HG03521 (cell line): ENCODE measurements at regions not wholly inside any gene's neighbourhood (a gene's known extent, or its start where the extent isn't known, plus 50 kb on each side); places are given as distances from the start of the nearest gene placed in this dataset.

Experiments used
- ATAC-seq: cut with Tn5 transposase; IDR thresholded peaks from one replicate; pipeline ENCODE4 v1.9.1; 2021; ENCODE audit warnings: mild to moderate bottlenecking, moderate library complexity; ENCODE audit not compliant: unreplicated experiment

DNA sequence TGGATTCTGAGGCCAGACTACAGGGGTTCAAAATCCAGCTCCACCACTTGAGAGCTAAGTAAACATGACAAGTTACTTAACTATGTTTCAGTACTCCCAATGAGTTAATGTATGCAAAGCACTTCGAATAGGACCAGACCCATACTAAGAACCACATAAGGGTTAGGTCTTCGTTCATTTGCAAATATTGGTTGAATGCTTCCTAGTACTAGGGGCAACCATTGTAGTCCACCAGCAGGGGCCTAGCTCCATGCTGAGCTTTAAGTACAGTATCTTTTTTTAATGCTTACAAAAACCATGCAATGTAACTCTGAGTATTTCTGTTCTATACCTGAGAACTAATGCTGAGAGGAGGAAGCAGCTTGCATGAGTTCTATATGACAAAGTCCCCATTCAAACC lies 80.4 kb upstream of the PDE1C start:
- no peak for ATAC-seq

DNA sequence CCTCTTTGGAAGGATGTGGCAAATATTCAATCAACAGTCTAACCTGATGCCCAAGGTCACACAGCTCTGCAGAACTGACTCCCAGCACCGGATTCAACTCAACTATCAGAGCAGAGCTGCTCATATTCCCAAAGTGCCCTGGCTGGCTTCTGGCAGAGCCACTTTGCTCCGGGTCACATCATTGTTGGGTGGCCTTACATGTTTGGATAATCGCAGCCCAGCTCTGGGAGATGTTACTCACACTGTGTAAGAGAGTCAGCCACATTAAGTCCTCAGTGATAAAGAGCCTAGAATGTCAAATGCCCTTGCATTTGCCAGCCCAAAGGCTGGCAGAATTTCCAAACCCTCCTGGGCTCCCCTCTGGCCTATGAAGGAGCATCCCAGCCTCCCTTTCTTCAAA lies 79.8 kb upstream of the PDE1C start:
- no peak for ATAC-seq

DNA sequence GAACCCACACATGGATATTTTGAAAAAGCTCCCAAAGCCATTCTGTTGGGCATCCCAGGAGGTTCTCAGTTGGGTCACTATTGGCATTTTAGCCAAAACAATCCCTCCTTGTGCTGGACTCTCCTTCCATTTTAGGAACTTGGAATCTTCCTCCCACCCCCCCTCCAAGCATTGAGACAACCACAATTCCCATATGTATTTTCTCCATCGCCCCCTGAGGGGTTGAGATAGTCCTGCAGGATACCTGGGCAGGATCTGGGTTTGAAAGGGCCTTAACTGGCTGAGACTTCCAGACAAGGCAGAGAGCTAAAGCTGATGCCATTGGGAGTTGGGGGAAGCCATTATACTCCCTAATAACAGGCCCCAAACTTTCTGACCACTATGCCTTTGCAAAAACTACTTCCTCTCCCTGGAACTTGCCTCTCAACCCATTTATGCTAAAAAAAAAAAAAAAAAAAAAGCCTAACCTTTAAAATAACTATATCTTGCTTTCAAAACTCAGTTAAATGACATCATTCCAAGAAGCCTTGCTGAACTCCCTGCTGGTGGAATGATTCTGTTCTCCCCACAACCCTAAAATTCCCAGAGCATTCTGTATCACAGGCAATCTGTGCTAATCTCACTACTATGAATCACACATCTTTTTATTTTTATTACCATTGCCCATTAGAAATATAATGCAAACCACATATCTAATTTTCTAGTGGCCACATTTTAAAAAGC lies 77.5 kb upstream of the PDE1C start:
- no peak for ATAC-seq

DNA sequence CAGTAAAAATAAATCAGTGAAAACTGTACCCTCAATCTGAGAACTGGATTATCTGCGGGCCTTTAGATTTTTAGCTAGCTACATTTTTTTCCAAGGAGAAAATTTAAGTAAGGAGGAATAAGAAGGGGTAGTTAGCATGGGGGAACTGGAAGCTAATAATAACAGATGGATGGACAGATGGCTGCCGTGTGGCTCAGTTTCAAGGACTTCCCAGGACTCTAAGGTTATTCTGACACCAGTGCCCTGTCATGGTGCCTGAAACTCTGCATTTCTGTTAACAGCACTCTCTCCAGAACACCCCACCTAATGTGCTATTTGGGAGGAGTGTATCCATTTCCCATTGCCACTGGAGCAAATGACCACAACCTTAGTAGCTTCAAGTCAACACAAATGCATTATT lies 75.7 kb upstream of the PDE1C start:
- no peak for ATAC-seq

DNA sequence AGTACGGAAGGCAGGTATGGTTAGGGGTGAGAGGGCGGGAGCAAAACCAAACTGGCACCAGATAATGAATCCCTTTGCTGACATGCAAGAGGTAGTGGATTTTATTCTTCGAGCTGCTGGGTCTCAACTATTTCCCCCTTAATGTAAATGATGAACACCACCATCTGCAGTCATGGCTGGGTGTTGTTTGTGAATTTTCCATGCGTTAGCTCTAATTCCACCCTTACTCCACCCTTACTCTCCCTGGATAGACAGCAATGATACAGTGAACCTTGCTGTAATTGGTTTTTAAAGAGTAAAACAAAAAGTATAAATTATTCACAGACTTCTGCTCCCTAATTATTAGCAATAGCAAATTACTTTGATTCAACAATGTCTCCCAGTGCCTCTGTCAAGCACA lies 74.5 kb upstream of the PDE1C start:
- ATAC-seq = no peak

DNA sequence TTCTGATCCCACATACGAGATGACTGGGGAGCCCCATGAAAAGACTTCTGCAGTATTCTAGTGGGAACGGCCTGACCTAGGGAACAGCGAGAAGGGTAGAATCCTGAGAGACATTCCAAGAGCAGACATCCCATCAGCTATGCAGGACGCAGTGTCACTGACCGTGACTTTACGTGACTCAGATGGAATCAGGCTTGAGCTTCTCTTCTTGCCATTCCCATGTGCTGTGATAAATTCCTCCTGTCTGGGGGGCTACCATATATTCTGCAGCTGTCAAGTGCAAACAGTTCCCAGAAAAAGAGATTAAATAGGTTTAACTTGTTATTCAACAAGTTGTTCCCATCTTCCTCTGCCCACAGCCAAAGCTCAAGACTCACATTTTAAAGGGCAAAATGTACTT lies 73.1 kb upstream of the PDE1C start:
- no peak for ATAC-seq

DNA sequence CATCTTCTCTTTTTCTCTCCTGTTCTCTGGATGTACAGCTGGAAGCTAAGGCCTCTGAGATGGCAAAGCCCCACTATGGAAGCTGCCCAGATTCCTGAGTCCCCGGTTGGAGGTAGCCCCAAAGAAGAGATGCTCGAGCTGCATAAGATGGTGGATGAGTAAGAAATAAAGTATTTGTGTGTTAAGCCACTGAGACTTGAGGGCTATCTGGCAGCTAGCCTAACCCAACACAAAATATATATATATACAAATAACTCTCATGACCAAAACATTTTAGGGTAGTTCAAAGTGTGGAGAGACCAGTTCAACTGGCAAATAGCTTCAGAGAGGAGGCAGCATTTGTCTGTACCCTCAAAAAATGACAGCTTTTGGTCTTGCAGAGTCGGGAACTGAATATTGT lies 72.4 kb upstream of the PDE1C start:
- no peak for ATAC-seq

DNA sequence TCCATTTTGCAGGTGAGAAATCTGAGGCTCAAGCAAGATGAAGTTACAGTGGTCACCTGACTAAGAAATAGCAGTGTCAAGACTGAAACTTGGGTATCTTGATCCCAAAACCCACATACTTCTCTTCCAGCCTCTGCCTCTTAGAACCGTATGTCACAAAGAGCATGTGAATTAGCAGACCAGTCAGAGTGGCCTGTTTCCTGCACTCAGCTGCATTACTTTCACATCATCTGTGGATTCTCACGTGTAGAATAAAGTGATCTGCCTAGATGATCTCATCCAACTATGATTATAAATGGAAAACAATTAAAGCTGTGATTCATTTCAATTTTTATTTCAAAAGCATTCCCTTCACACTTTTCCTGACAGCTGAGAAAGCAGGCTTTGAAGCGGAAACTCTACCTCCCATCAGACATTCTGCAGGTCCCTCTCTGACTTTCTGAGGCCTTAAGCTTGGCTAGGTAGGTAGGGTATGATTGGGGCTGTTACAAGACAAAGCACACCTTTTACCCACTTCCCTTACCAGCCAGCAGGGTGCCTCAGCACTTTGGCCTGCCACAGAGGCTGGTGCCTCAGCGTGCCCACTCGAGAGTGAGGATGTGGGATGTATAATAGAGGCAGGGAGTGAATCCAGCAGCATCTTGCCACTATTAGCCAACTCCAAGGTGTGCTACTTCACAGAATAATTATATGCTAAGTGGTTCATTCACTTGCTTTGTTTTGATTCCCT lies 70.2 kb upstream of the PDE1C start:
- ATAC-seq = no peak

DNA sequence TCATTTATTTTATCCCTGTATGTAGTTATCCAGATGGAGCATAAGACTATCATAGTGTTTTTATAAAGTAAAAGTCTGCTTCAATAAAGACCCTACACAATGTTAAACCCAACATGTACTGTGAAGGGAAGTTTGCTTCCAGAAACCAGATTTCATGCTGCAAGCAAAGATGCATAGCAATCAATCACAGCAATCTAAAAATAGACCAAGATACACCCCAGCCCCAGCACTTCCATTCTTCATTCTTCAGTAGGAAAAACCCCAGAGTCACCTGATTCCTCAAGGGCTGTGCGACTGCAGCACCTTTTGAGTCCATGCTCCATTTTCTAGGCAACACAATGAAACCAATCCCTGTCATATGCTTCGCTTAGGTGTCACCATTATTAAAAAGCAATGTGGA lies 66.9 kb upstream of the PDE1C start:
- no peak for ATAC-seq

DNA sequence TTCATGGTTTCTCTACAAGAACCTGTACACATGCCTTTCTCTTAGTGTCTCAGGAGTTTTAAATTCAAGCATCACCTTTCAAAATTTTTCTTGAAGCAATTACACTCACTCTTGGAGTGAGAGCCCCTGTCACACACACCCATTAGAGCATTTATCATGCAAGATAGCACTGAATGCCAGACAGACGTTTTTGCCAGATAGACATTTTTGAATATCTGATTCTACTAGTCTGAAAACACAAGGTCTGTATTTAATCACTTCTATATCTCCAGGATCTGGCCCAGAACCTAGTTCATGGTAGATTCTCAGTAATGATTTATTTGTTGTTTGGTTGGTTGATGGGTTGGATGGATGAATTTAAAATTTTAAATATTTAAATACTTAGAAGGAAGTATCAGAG lies 60.9 kb upstream of the PDE1C start:
- no peak for ATAC-seq

DNA sequence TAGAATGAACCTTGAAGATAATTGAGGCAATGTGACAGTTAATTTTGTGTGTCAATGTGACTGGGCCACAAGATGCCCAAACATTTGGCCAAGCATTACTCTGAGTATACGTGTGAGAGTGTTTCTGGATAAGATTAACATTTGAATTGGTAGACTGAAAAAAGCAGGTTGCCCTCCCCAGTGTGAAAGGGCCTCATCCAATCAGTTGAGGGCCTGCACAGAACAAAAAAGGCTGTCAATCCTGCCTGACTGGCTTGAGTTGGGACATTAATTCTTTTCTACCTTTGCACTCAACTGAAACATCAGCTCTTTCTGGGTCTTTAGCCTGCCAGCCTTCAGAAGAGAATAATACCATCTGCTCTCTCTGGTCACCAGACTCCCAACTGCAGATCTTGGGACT lies 56.6 kb upstream of the PDE1C start:
- ATAC-seq = no peak
